ENCODE measurements at regions not wholly inside any gene's neighbourhood (a gene's known extent, or its start where the extent isn't known, plus 50 kb on each side); places are given as distances from the start of the nearest gene placed in this dataset.

DNA sequence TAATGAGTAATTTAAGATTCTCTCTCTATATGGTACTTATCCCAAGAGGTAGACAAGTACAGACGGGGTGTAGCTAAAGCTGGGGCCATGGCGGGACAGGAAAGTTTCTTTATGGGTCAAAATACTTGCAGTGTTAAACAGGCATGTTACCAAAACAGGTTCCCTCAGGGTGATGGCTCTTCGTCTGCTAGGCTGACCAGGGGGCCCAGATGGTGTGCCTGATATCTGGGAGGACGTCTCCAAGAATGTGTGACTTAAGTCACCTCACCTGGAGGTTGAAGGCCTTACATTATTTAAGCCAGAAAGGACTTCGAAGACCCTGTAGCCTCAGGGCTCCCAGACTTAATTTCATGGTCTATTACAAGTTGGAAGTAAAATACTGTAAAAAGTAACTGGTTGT, 52.7 kb upstream of the FMOD start:
- TF ChIP-seq CTCF (IDR thresholded peaks at IDR 0.05; ENCODE audit: insufficient read depth, low read length, poor library complexity, severe bottlenecking) = no peak
- no peak for TF ChIP-seq EZH2phosphoT487 (conservative IDR thresholded peaks at IDR 0.05; ENCODE audit: low read length)

Data from SU-DHL-6 (cell line).